ENCODE measurements at regions not wholly inside any gene's neighbourhood (a gene's known extent, or its start where the extent isn't known, plus 50 kb on each side); places are given as distances from the start of the nearest gene placed in this dataset. TPM values are rescaled to one million over a fixed set of nuclear protein-coding genes. Genes with fewer than 3 reads are reported as not detected.
A peak's percentile ranks its signal among the peaks of the same experiment; 100 is the strongest.

GRCh38 chr3:154486949-154487348 is 57.0 kb upstream of the GPR149 start:
- H3K27me3 ChIP-seq = no peaks in the 10 kb centered on the region
- H3K4me1 ChIP-seq = no peaks in the 10 kb centered on the region
- H3K9me3 ChIP-seq = no peaks in the 10 kb centered on the region
- DNase-seq = peak; percentile 18
- no peak for TF ChIP-seq POLR2A (IDR thresholded peaks at IDR 0.05)
- TF ChIP-seq CTCF (IDR thresholded peaks at IDR 0.05) = no peak
- intact Hi-C loops (cut with DNase I) = no loop called here
- H3K36me3 ChIP-seq = no peaks in the 10 kb centered on the region
- H3K27ac ChIP-seq = no peak overlapping the region
- WGBS, 2 donors = 37 to 46% methylated on average over 3 to 9 of the region's 9 CpGs
- H3K4me3 ChIP-seq (replicated peaks in 1 of 3) = no peak overlapping the region

GRCh38 chr3:154482507-154482906 is 52.5 kb upstream of the GPR149 start:
- Histone ChIP-seq H3K9me3 (no peaks in the 10 kb centered on the region), H3K4me1 (no peaks in the 10 kb centered on the region), H3K27me3 (no peaks in the 10 kb centered on the region), H3K36me3 (no peaks in the 10 kb centered on the region), H3K4me3 (replicated peaks in 1 of 3) (no peak overlapping the region), H3K27ac (no peak overlapping the region)
- intact Hi-C loops (cut with DNase I) = no loop called here
- TF ChIP-seq POLR2A (IDR thresholded peaks at IDR 0.05) = no peak
- no peak for TF ChIP-seq CTCF (IDR thresholded peaks at IDR 0.05)
- 77 to 81% methylated on average over 3 of the region's 3 CpGs for WGBS, 2 donors
- DNase-seq = no peak

- Histone ChIP-seq H3K27me3 (no peaks in the 10 kb centered on the region), H3K9me3 (no peaks in the 10 kb centered on the region), H3K36me3 (no peaks in the 10 kb centered on the region), H3K4me1 (no peaks in the 10 kb centered on the region), H3K4me3 (replicated peaks in 1 of 3) (no peak overlapping the region), H3K27ac (no peak overlapping the region)
- WGBS, 2 donors = 93 to 95% methylated on average over 4 of the region's 4 CpGs
- DNase-seq = no peak
- no peak for TF ChIP-seq CTCF (IDR thresholded peaks at IDR 0.05)
- TF ChIP-seq POLR2A (IDR thresholded peaks at IDR 0.05) = no peak
- intact Hi-C loops (cut with DNase I) = no loop called here
Measured at GRCh38 chr3:154480033-154480432, 50.0 kb upstream of the GPR149 start.

Small RNA genes lying in the stretch of these regions (small RNA-seq; reads per million reads assigned to genes)
- not detected for gene DYNLL1P5

Measured in thyroid gland (tissue), 4 donors.